ENCODE measurements at regions not wholly inside any gene's neighbourhood (a gene's known extent, or its start where the extent isn't known, plus 50 kb on each side); places are given as distances from the start of the nearest gene placed in this dataset.

DNA sequence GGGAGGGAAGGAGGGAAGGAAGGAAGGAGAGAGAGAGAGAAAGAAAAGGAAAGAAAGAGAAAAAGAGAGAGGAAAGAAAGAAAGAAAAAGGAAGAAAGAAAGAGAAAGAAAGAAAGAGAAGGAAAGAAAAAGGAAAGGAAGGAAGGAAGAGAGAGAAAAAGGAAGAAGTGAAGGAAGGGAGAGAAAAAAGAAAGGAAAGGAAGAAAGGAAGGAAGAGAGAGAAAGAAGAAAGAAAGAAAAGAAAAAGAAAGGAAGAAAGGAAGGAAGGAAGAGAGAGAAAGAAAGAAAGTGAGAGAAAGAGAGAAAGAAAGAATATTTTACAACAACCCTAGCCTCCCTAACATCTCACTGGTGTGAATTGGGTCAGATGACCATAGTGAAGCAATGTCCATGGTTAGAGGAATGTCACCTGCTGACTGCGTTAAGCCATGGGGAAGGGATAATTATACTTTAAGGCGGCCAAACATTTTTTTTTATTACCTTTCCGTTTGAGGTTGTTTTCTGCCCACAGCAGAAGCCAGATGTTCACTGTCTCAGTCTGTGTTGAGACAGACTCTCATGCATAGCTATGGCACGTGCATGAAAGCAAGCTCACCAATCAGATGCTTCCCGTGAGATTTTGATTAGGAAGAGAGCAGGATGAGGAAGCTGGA is 76.4 kb downstream of the SNRPE start:
- TF ChIP-seq BHLHE40 (IDR thresholded peaks at IDR 0.05; ENCODE audit: borderline replicate concordance): no peak
- TF ChIP-seq ZNF384 (IDR thresholded peaks at IDR 0.05): no peak
- no peak for TF ChIP-seq SP1 (IDR thresholded peaks at IDR 0.05)
- no peak for TF ChIP-seq FOXK2 (IDR thresholded peaks at IDR 0.05)
- no peak for TF ChIP-seq ELF4 (IDR thresholded peaks at IDR 0.05)
- no peak for TF ChIP-seq SUZ12 (IDR thresholded peaks at IDR 0.05)

All from HEK293T (cell line).